22Rv1 (cell line): ENCODE measurements at regions not wholly inside any gene's neighbourhood (a gene's known extent, or its start where the extent isn't known, plus 50 kb on each side); places are given as distances from the start of the nearest gene placed in this dataset.

Experiments
- CTCF ChIP-seq: fragments of 450-650 bp; IDR thresholded peaks from 2 replicates; pipeline ENCODE4 v1.5.1; 2017; ENCODE audit warnings: mild to moderate bottlenecking
- ZFX ChIP-seq: fragments of 450-650 bp; IDR thresholded peaks from 2 replicates; pipeline ENCODE4 v1.6.1; 2017; ENCODE audit warnings: antibody characterized with exemption, borderline replicate concordance

- TF ChIP-seq CTCF (no peak), ZFX (no peak)
These were observed 411.7 kb downstream of the SOCS6 start for GRCh38 chr18:70700496-70700895.
